ENCODE measurements at regions not wholly inside any gene's neighbourhood (a gene's known extent, or its start where the extent isn't known, plus 50 kb on each side); places are given as distances from the start of the nearest gene placed in this dataset.

GRCh38 chr17:72439893-72440502 lies 319.2 kb downstream of the SOX9 start:
- no peaks in the 10 kb centered on the region for H3F3A ChIP-seq (replicated peaks; ENCODE audit: low read depth)
- no peaks in the 10 kb centered on the region for H3K79me2 ChIP-seq (replicated peaks; ENCODE audit: insufficient read depth)
- peaks cover 5% of the 10 kb centered on the region; the same call in 1 of the 3 replicates for H3K36me3 Mint-ChIP-seq (ENCODE audit: low read depth)
- H3K4me3 Mint-ChIP-seq, result no peak overlapping the region
- peaks cover 5% of the 10 kb centered on the region; the same call in 1 of the 2 replicates for H3K9me2 ChIP-seq (ENCODE audit: insufficient read depth)
- no peak overlapping the region for H3K27ac ChIP-seq (ENCODE audit: low read depth)
- peaks cover 12% of the 10 kb centered on the region for H3K9me3 Mint-ChIP-seq
- no peak overlapping the region for H3K4me2 ChIP-seq
- H3K4me1 ChIP-seq (ENCODE audit: insufficient read depth), result no peaks in the 10 kb centered on the region
- H3K27me3 Mint-ChIP-seq (ENCODE audit: insufficient read depth, low read depth, poor library complexity), result peaks cover 3% of the 10 kb centered on the region
- H3K4me3 ChIP-seq, result no peak overlapping the region
- ATAC-seq, result no peak
- TF ChIP-seq NANOG (IDR thresholded peaks at IDR 0.05; ENCODE audit: borderline replicate concordance) (no peak), STAT1 (IDR thresholded peaks at IDR 0.05; ENCODE audit: unreplicated experiment) (no peak), POLR2AphosphoS5 (IDR thresholded peaks at IDR 0.05; ENCODE audit: low read depth) (no peak), CTCF (conservative IDR thresholded peaks at IDR 0.05; ENCODE audit: low read depth in 2 of 2) (no peak), REST (IDR thresholded peaks at IDR 0.05; ENCODE audit: unreplicated experiment) (no peak), ZNF114 (CRISPR knock-in tag; IDR thresholded peaks at IDR 0.05) (no peak), ZNF331 (CRISPR knock-in tag; IDR thresholded peaks at IDR 0.05; ENCODE audit: low read depth) (no peak), EZH2 (IDR thresholded peaks at IDR 0.05; ENCODE audit: low read depth, unreplicated experiment) (no peak), ZNF462 (CRISPR knock-in tag; IDR thresholded peaks at IDR 0.05) (no peak), JUNB (IDR thresholded peaks at IDR 0.05; ENCODE audit: unreplicated experiment) (no peak), EZH2phosphoT487 (IDR thresholded peaks at IDR 0.05; ENCODE audit: unreplicated experiment) (no peak), CREB1 (CRISPR knock-in tag; IDR thresholded peaks at IDR 0.05; ENCODE audit: low read depth) (no peak), ETS1 (IDR thresholded peaks at IDR 0.05) (no peak)
- no peaks in the 10 kb centered on the region for H4K20me1 ChIP-seq (replicated peaks; ENCODE audit: insufficient read depth)
- no peak overlapping the region for H3K27ac Mint-ChIP-seq
- H2AFZ ChIP-seq, result no peak overlapping the region
- no peaks in the 10 kb centered on the region for H3K36me3 ChIP-seq (ENCODE audit: insufficient read depth)
- H3K27me3 ChIP-seq (ENCODE audit: insufficient read depth), result no peaks in the 10 kb centered on the region
- no peaks in the 10 kb centered on the region; the same call in 2 of the 3 replicates for H3K4me1 Mint-ChIP-seq
- no peak for DNase-seq (ENCODE audit: low spot score)

Measured in GM23338 (cell line).